Neural crest cell (in vitro differentiated cells): ENCODE measurements at regions not wholly inside any gene's neighbourhood (a gene's known extent, or its start where the extent isn't known, plus 50 kb on each side); places are given as distances from the start of the nearest gene placed in this dataset.
"Not testable (repeated sequence)": the region's sequence is repeated elsewhere in the genome, so short reads cannot be mapped to it uniquely, and the experiment has no call there.

Experiments
- DNase-seq: peaks from one replicate; pipeline ENCODE4 v3.0.0; 2021; ENCODE audit warnings: low read depth, mixed read lengths, low spot score
- H3K27ac Mint-ChIP-seq: one replicate; pipeline ENCODE4 v1.8.0; 2021; ENCODE audit warnings: mild to moderate bottlenecking, mixed read lengths; ENCODE audit not compliant: unreplicated experiment
- H3K27me3 Mint-ChIP-seq: 2 replicates; pipeline ENCODE4 v1.8.0; 2021; ENCODE audit warnings: low read depth, mild to moderate bottlenecking, mixed read lengths
- H3K36me3 Mint-ChIP-seq: 2 replicates; pipeline ENCODE4 v1.8.0; 2021; ENCODE audit warnings: low read depth, mild to moderate bottlenecking, mixed read lengths
- H3K4me1 Mint-ChIP-seq: 2 replicates; pipeline ENCODE4 v1.8.0; 2021; ENCODE audit warnings: mixed read lengths
- H3K4me3 Mint-ChIP-seq: one replicate; pipeline ENCODE4 v1.8.0; 2021; ENCODE audit warnings: mild to moderate bottlenecking, mixed read lengths
- H3K9me3 Mint-ChIP-seq: 2 replicates; pipeline ENCODE4 v1.8.0; 2021; ENCODE audit warnings: mixed read lengths
- CTCF ChIP-seq: fragments of 200-600 bp; sonication (generic); conservative IDR thresholded peaks from 2 replicates; pipeline ENCODE4 v1.5.0; 2021; ENCODE audit warnings: antibody characterized with exemption, mild to moderate bottlenecking

GRCh38 chr9:28971881-28972280 is 1398.6 kb upstream of the C9orf72 start:
- no peak overlapping the region for H3K4me3 Mint-ChIP-seq
- no peaks in the 10 kb centered on the region for H3K36me3 Mint-ChIP-seq
- H3K4me1 Mint-ChIP-seq, result no peaks in the 10 kb centered on the region
- H3K27ac Mint-ChIP-seq, result no peak overlapping the region
- DNase-seq, result no peak
- H3K27me3 Mint-ChIP-seq, result no peaks in the 10 kb centered on the region
- peaks cover 2% of the 10 kb centered on the region for H3K9me3 Mint-ChIP-seq
- no peak for TF ChIP-seq CTCF

- Mint-ChIP-seq H3K9me3 (peaks cover 5% of the 10 kb centered on the region), H3K4me3 (no peak overlapping the region), H3K4me1 (no peaks in the 10 kb centered on the region), H3K27ac (no peak overlapping the region), H3K36me3 (no peaks in the 10 kb centered on the region), H3K27me3 (no peaks in the 10 kb centered on the region)
- no peak for TF ChIP-seq CTCF
- no peak for DNase-seq
These were observed 1403.0 kb upstream of the C9orf72 start for GRCh38 chr9:28976250-28976649.

- H3K36me3 Mint-ChIP-seq, result no peaks in the 10 kb centered on the region
- peaks cover 5% of the 10 kb centered on the region for H3K9me3 Mint-ChIP-seq
- no peak overlapping the region for H3K4me3 Mint-ChIP-seq
- H3K27ac Mint-ChIP-seq, result no peak overlapping the region
- no peak for TF ChIP-seq CTCF
- no peak for DNase-seq
- H3K4me1 Mint-ChIP-seq, result no peaks in the 10 kb centered on the region
- no peaks in the 10 kb centered on the region for H3K27me3 Mint-ChIP-seq
These were observed 1403.4 kb upstream of the C9orf72 start for GRCh38 chr9:28976684-28977083.

- TF ChIP-seq CTCF, result no peak
- no peak for DNase-seq
- no peaks in the 10 kb centered on the region for H3K36me3 Mint-ChIP-seq
- H3K4me3 Mint-ChIP-seq, result no peak overlapping the region
- H3K4me1 Mint-ChIP-seq, result no peaks in the 10 kb centered on the region
- H3K27ac Mint-ChIP-seq, result no peak overlapping the region
- peaks cover 3% of the 10 kb centered on the region for H3K9me3 Mint-ChIP-seq
- H3K27me3 Mint-ChIP-seq, result no peaks in the 10 kb centered on the region
These were observed 1407.8 kb upstream of the C9orf72 start for GRCh38 chr9:28981129-28981528.

- H3K27me3 Mint-ChIP-seq, result no peaks in the 10 kb centered on the region
- H3K4me3 Mint-ChIP-seq, result no peak overlapping the region
- no peaks in the 10 kb centered on the region for H3K4me1 Mint-ChIP-seq
- H3K36me3 Mint-ChIP-seq, result no peaks in the 10 kb centered on the region
- no peak overlapping the region for H3K27ac Mint-ChIP-seq
- no peak for DNase-seq
- no peak for TF ChIP-seq CTCF
- peaks cover 3% of the 10 kb centered on the region for H3K9me3 Mint-ChIP-seq
These were observed 1408.4 kb upstream of the C9orf72 start for GRCh38 chr9:28981711-28982110.

- Mint-ChIP-seq H3K36me3 (no peaks in the 10 kb centered on the region), H3K4me3 (no peak overlapping the region), H3K27ac (no peak overlapping the region), H3K27me3 (no peaks in the 10 kb centered on the region), H3K4me1 (no peaks in the 10 kb centered on the region), H3K9me3 (peaks cover 3% of the 10 kb centered on the region)
- TF ChIP-seq CTCF, result no peak
- DNase-seq, result no peak
These were observed 1410.7 kb upstream of the C9orf72 start for GRCh38 chr9:28984016-28984415.

GRCh38 chr9:28990009-28990408 is 1416.7 kb upstream of the C9orf72 start:
- not testable (repeated sequence) for H3K4me3 Mint-ChIP-seq, H3K36me3 Mint-ChIP-seq, H3K27ac Mint-ChIP-seq, H3K27me3 Mint-ChIP-seq, H3K9me3 Mint-ChIP-seq, H3K4me1 Mint-ChIP-seq, DNase-seq
